ENCODE measurements at regions not wholly inside any gene's neighbourhood (a gene's known extent, or its start where the extent isn't known, plus 50 kb on each side); places are given as distances from the start of the nearest gene placed in this dataset.

DNA sequence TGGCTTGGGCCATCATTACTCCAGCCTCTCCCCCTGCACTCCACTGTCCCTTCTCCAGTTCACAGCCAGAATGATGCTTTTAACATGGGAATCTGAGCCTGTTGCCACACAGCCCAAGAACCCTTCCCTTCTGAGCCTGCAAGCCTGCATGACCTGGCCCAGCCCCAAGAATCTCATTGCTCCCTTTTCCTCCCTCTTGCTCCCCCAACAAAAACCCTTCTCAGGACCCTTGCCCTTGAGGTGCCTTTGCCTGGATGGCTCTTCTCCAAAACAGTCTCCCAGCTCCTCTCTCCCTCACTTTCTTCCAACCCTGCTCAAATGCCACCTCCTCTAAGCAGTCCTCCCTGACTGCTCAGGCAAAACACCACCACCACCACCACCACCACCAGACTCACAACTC lies 157.2 kb downstream of the ANKRD60 start:
- DNase-seq (ENCODE audit: extremely low read depth, low read depth) = no peak
- no peak for TF ChIP-seq CTCF (IDR thresholded peaks at IDR 0.05; ENCODE audit: low read depth, low read length)

DNA sequence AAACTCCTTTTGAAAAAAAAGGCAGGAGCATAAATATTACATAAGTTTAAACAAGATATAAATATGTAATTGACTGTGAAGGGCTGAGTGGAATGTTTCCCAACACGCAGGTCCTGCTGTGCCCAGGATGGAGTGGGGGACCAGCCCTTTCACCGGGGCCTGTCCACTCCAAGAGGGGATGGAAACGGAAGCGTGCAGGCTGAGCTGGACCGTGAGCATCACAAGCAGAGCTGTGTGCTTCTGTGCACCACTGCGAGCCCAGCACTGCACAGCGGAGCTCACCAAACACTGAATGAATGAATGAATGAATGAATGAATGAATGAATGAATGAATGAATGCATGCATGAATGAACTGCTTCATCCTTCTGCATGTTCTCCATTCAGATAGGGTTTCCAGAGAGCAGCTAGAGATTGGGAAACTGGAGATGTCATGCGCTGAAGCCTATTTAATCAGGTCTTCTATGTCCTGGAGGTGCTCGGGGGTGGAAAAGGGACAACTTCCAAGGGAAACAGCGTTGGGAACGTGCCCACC lies 157.7 kb downstream of the ANKRD60 start:
- no peak for DNase-seq (ENCODE audit: extremely low read depth, low read depth)
- TF ChIP-seq CTCF (IDR thresholded peaks at IDR 0.05; ENCODE audit: low read depth, low read length) = no peak

- TF ChIP-seq CTCF (IDR thresholded peaks at IDR 0.05; ENCODE audit: low read depth, low read length) = no peak
- DNase-seq (ENCODE audit: extremely low read depth, low read depth) = no peak
Observed at GRCh38 chr20:58069796-58070663, 158.4 kb downstream of the ANKRD60 start.

GRCh38 chr20:58069207-58069606 lies 159.2 kb downstream of the ANKRD60 start:
- DNase-seq (ENCODE audit: extremely low read depth, low read depth) = no peak
- no peak for TF ChIP-seq CTCF (IDR thresholded peaks at IDR 0.05; ENCODE audit: low read depth, low read length)

- TF ChIP-seq CTCF (IDR thresholded peaks at IDR 0.05; ENCODE audit: low read depth, low read length) = no peak
- no peak for DNase-seq (ENCODE audit: extremely low read depth, low read depth)
Observed at GRCh38 chr20:58065508-58066361, 162.7 kb downstream of the ANKRD60 start.

DNA sequence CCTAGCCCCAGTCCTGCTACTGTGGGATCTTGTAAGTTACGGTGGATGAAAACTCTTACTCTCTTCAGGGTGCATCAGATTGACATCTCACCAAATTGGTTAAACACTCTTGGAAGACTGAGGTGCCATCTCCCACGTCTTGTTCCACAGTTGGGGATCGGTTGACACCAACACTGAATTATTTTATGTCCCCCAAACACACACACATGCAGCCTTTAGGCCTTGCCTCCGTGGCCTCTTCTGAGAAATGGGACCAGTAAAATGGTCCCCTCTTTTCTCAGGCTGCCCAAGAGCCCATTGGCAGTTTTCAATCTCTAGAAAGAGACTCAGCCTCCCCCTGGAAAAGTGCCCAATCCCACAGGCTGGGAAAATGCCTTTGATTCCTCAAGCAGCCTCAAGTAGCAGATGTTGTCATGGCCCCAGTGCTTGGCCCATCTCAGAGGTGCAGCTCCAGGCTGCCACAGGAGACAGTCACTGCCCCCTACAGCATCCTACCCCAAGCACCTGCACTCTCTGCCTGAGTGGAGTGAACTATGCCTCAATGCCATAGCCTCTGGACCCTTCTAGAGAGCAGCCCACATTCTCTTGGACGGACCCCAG lies 163.9 kb downstream of the ANKRD60 start:
- DNase-seq (ENCODE audit: extremely low read depth, low read depth) = no peak
- TF ChIP-seq CTCF (IDR thresholded peaks at IDR 0.05; ENCODE audit: low read depth, low read length) = no peak
